ENCODE measurements at regions not wholly inside any gene's neighbourhood (a gene's known extent, or its start where the extent isn't known, plus 50 kb on each side); places are given as distances from the start of the nearest gene placed in this dataset. TPM values are rescaled to one million over a fixed set of nuclear protein-coding genes. Genes with fewer than 3 reads are reported as not detected.
"Not testable (repeated sequence)": the region's sequence is repeated elsewhere in the genome, so short reads cannot be mapped to it uniquely, and the experiment has no call there.

- WGBS, 2 donors: 49 to 68% methylated on average over 3 of the region's 3 CpGs
- no peak overlapping the region for H3K27ac ChIP-seq
- H3K4me3 ChIP-seq (replicated peaks in 1 of 3): no peak overlapping the region
- peaks cover 0 to 4% of the 10 kb centered on the region in 2 donors for H3K4me1 ChIP-seq
- DNase-seq: peak in 1 of 2 donors; percentile 41
- intact Hi-C loops (cut with DNase I): no loop called here
- H3K27me3 ChIP-seq: no peaks in the 10 kb centered on the region
- no peaks in the 10 kb centered on the region for H3K9me3 ChIP-seq
- H3K36me3 ChIP-seq: no peaks in the 10 kb centered on the region
- TF ChIP-seq POLR2A (IDR thresholded peaks at IDR 0.05) (no peak), CTCF (IDR thresholded peaks at IDR 0.05) (no peak)
Measured at GRCh38 chr6:119426619-119427018, 77.1 kb upstream of the MAN1A1 start.

GRCh38 chr6:119423996-119424395 is 74.4 kb upstream of the MAN1A1 start:
- H3K4me1 ChIP-seq: peaks cover 0 to 4% of the 10 kb centered on the region in 2 donors
- no peaks in the 10 kb centered on the region for H3K9me3 ChIP-seq
- no peaks in the 10 kb centered on the region for H3K27me3 ChIP-seq
- H3K36me3 ChIP-seq: no peaks in the 10 kb centered on the region
- no peak overlapping the region for H3K4me3 ChIP-seq (replicated peaks in 1 of 3)
- TF ChIP-seq CTCF (IDR thresholded peaks at IDR 0.05) (no peak), POLR2A (IDR thresholded peaks at IDR 0.05) (no peak)
- intact Hi-C loops (cut with DNase I): no loop called here
- no peak for DNase-seq
- 94 to 96% methylated on average over 5 of the region's 5 CpGs for WGBS, 2 donors
- H3K27ac ChIP-seq: no peak overlapping the region

- H3K9me3 ChIP-seq; H3K27ac ChIP-seq; H3K36me3 ChIP-seq; H3K4me1 ChIP-seq; H3K4me3 ChIP-seq (replicated peaks in 1 of 3); H3K27me3 ChIP-seq; intact Hi-C loops (cut with DNase I); DNase-seq: not testable (repeated sequence)
- WGBS, 2 donors: 74 to 86% methylated on average over 2 of the region's 2 CpGs
Measured at GRCh38 chr6:119418084-119418483, 68.5 kb upstream of the MAN1A1 start.

GRCh38 chr6:119407156-119407555 is 57.6 kb upstream of the MAN1A1 start:
- H3K27ac ChIP-seq: no peak overlapping the region
- no peaks in the 10 kb centered on the region for H3K4me1 ChIP-seq
- H3K27me3 ChIP-seq: no peaks in the 10 kb centered on the region
- intact Hi-C loops (cut with DNase I): no loop called here
- H3K4me3 ChIP-seq (replicated peaks in 1 of 3): no peak overlapping the region
- DNase-seq: no peak
- TF ChIP-seq CTCF (IDR thresholded peaks at IDR 0.05) (no peak), POLR2A (IDR thresholded peaks at IDR 0.05) (no peak)
- no peaks in the 10 kb centered on the region for H3K36me3 ChIP-seq
- H3K9me3 ChIP-seq: no peaks in the 10 kb centered on the region
- 75 to 76% methylated on average over 4 of the region's 4 CpGs for WGBS, 2 donors

- H3K27me3 ChIP-seq; H3K36me3 ChIP-seq; H3K4me1 ChIP-seq; H3K4me3 ChIP-seq (replicated peaks in 1 of 3); DNase-seq; H3K27ac ChIP-seq; intact Hi-C loops (cut with DNase I); H3K9me3 ChIP-seq: not testable (repeated sequence)
- 82 to 85% methylated on average over 2 of the region's 2 CpGs for WGBS, 2 donors
Measured at GRCh38 chr6:119405114-119405513, 55.6 kb upstream of the MAN1A1 start.

MicroRNAs in the stretch of these regions (microRNA counts, 767-probe panel; counts per million panel counts)
- 0 counts per million in 2 donors for microRNA hsa-miR-3144-5p

Small RNA genes lying in the stretch of these regions (microRNA-seq; reads per million reads assigned to microRNA genes)
- not detected for gene MIR3144

Small RNA genes lying in the stretch of these regions (small RNA-seq; reads per million reads assigned to genes)
- gene COX6A1P3 (not detected), gene MIR3144 (not detected), gene RNA5SP215 (not detected), gene RNU6-214P (not detected)
